Prostate gland (tissue), 2 donors: ENCODE measurements at regions not wholly inside any gene's neighbourhood (a gene's known extent, or its start where the extent isn't known, plus 50 kb on each side); places are given as distances from the start of the nearest gene placed in this dataset.

Experiments
- POLR2A ChIP-seq: fragments of 450-650 bp; IDR thresholded peaks from one replicate; pipeline ENCODE4 v1.6.1; 2016; ENCODE audit warnings: antibody characterized with exemption, mild to moderate bottlenecking
- TF ChIP-seq, protein P1 (sequence below), 4 experiments: fragments of 200-600 bp in 2 of 4; fragments of 450-650 bp in 2 of 4; sonication (generic) in 2 of 4; IDR thresholded peaks; 1 replicate in 3 of 4; 2 replicates in 1 of 4; pipeline ENCODE4 v1.5.1; 2016 to 2019; ENCODE audit warnings: antibody characterized with exemption in 4 of 4, mild to moderate bottlenecking in 2 of 4, moderate library complexity in 2 of 4

GRCh38 chr9:82188817-82189216 is 200.2 kb downstream of the SPATA31D1 start:
- TF ChIP-seq, protein P1, sequence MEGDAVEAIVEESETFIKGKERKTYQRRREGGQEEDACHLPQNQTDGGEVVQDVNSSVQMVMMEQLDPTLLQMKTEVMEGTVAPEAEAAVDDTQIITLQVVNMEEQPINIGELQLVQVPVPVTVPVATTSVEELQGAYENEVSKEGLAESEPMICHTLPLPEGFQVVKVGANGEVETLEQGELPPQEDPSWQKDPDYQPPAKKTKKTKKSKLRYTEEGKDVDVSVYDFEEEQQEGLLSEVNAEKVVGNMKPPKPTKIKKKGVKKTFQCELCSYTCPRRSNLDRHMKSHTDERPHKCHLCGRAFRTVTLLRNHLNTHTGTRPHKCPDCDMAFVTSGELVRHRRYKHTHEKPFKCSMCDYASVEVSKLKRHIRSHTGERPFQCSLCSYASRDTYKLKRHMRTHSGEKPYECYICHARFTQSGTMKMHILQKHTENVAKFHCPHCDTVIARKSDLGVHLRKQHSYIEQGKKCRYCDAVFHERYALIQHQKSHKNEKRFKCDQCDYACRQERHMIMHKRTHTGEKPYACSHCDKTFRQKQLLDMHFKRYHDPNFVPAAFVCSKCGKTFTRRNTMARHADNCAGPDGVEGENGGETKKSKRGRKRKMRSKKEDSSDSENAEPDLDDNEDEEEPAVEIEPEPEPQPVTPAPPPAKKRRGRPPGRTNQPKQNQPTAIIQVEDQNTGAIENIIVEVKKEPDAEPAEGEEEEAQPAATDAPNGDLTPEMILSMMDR (IDR thresholded peaks at IDR 0.05) = no peak
- no peak for TF ChIP-seq POLR2A
